ENCODE measurements at regions not wholly inside any gene's neighbourhood (a gene's known extent, or its start where the extent isn't known, plus 50 kb on each side); places are given as distances from the start of the nearest gene placed in this dataset.

DNA sequence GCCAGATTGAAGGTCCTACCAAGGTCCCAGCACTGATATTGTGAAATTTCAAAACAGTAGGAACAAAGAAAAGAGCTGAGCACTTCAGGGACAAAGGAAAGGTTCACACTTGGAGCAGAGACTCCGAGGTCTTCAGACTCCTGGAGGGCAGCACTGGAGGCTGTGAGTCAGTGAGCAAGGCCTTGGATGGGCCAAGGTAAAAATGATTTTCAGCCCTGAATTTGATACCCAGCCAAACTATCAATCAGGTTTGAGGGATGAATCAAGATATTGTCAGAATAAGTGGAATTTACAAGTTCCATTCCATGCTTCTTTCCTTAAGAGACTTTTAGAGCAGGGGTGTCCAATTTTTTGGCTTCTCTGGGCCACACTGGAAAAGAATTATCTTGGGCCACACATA is 111.7 kb downstream of the ADRA2C start:
- POLR2A ChIA-PET, result interaction anchor here (0.6 kb wide), 1 partner anchor 393 kb away, joined by 3 read pairs; no protein-coding TSS in a partner anchor
- no peaks in the 10 kb centered on the region for H3K79me2 ChIP-seq (ENCODE audit: control insufficient read depth, insufficient read depth, low read length)
- H3K9ac ChIP-seq (ENCODE audit: insufficient read depth in 1 of 2, low read depth in 2 of 2, low read length in 2 of 2), result no peak overlapping the region
- H3K9me3 ChIP-seq (replicated peaks; ENCODE audit: control insufficient read depth, insufficient read depth, low read depth, low read length), result no peaks in the 10 kb centered on the region
- H3K36me3 ChIP-seq (ENCODE audit: control insufficient read depth, insufficient read depth, low read length), result no peaks in the 10 kb centered on the region
- BruUV-seq (replicated peaks), result no TSS peak
- no peak overlapping the region for H3K4me3 ChIP-seq
- TF ChIP-seq, protein P1, sequence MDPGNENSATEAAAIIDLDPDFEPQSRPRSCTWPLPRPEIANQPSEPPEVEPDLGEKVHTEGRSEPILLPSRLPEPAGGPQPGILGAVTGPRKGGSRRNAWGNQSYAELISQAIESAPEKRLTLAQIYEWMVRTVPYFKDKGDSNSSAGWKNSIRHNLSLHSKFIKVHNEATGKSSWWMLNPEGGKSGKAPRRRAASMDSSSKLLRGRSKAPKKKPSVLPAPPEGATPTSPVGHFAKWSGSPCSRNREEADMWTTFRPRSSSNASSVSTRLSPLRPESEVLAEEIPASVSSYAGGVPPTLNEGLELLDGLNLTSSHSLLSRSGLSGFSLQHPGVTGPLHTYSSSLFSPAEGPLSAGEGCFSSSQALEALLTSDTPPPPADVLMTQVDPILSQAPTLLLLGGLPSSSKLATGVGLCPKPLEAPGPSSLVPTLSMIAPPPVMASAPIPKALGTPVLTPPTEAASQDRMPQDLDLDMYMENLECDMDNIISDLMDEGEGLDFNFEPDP (CRISPR knock-in tag; IDR thresholded peaks at IDR 0.05), result no peak
- TF ChIP-seq BMI1 (IDR thresholded peaks at IDR 0.05; ENCODE audit: low read length) (no peak), CCNT2 (IDR thresholded peaks at IDR 0.05; ENCODE audit: borderline replicate concordance, extremely low read depth, insufficient read length, low read depth, low read length) (no peak)
- no peaks in the 10 kb centered on the region for H3K9me1 ChIP-seq (ENCODE audit: control insufficient read depth, insufficient read depth, low read length)
- ATAC-seq (no peak), FAIRE-seq (no peak), DNase-seq (ENCODE audit: extremely low read depth in 1 of 4, low spot score in 3 of 4) (no peak)
- no peak overlapping the region for H3K27ac ChIP-seq (ENCODE audit: extremely low read depth, low read depth, low read length)
- H3K4me2 ChIP-seq (ENCODE audit: insufficient read depth, low read length), result no peak overlapping the region
- peaks cover 2 to 27% of the 10 kb centered on the region in 2 experiments; a peak in 4 of 5 replicates for H3K27me3 ChIP-seq (ENCODE audit: control insufficient read depth in 2 of 2, insufficient read depth in 2 of 2, low read length in 2 of 2)
- intact Hi-C loops (cut with micrococcal nuclease), result loop anchor here (5.0 kb wide), 1 partner anchor 131 kb away; no protein-coding TSS in a partner anchor
- 0% methylated on average over 1 of the region's 1 CpG for WGBS (ENCODE audit: insufficient coverage, low coverage, missing lambda C conversion rate)
- H4K20me1 ChIP-seq (replicated peaks; ENCODE audit: control insufficient read depth, insufficient read depth, low read length), result no peaks in the 10 kb centered on the region
- H3K4me1 ChIP-seq (replicated peaks in 1 of 2; ENCODE audit: control insufficient read depth in 2 of 2, insufficient read depth in 2 of 2, low read length in 2 of 2), result peaks cover 0 to 12% of the 10 kb centered on the region in 2 experiments; a peak in 2 of 5 replicates
- H2AFZ ChIP-seq (ENCODE audit: low read depth, low read length), result no peak overlapping the region
- CTCF ChIA-PET (ENCODE audit: low intra/inter-chr PET ratio), result no interaction called here
- in situ Hi-C loops (cut with MboI), result no loop called here

DNA sequence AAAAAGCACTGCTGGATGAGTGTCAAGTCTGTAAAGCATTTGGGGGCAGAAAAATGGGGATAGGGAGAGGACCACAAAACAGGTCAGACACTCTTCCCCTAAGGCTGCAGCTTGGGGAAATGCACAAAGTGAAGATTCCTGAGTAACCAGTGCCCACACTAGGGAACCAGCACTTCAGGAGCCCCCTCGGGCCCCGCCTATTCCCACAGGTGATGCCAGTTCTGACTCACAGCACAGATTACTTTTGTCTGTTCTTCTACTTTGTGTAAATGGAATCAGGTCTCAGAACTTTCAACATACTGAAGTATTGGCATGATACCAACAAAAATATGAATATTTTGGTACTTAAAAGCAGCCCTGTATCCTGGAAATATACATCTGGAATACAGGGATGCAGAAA is 112.5 kb downstream of the ADRA2C start:
- Histone ChIP-seq H3K4me1 (replicated peaks in 1 of 2; ENCODE audit: control insufficient read depth in 2 of 2, insufficient read depth in 2 of 2, low read length in 2 of 2) (peaks cover 0 to 12% of the 10 kb centered on the region in 2 experiments; a peak in 2 of 5 replicates), H3K9me3 (replicated peaks; ENCODE audit: control insufficient read depth, insufficient read depth, low read depth, low read length) (no peaks in the 10 kb centered on the region), H3K27ac (ENCODE audit: extremely low read depth, low read depth, low read length) (no peak overlapping the region), H2AFZ (ENCODE audit: low read depth, low read length) (no peak overlapping the region), H3K4me2 (ENCODE audit: insufficient read depth, low read length) (no peak overlapping the region), H3K9ac (ENCODE audit: insufficient read depth in 1 of 2, low read depth in 2 of 2, low read length in 2 of 2) (no peak overlapping the region), H3K4me3 (no peak overlapping the region), H3K27me3 (ENCODE audit: control insufficient read depth in 2 of 2, insufficient read depth in 2 of 2, low read length in 2 of 2) (peaks cover 2 to 27% of the 10 kb centered on the region in 2 experiments; a peak in 4 of 5 replicates), H3K79me2 (ENCODE audit: control insufficient read depth, insufficient read depth, low read length) (no peaks in the 10 kb centered on the region), H3K36me3 (ENCODE audit: control insufficient read depth, insufficient read depth, low read length) (no peaks in the 10 kb centered on the region), H3K9me1 (ENCODE audit: control insufficient read depth, insufficient read depth, low read length) (no peaks in the 10 kb centered on the region), H4K20me1 (replicated peaks; ENCODE audit: control insufficient read depth, insufficient read depth, low read length) (no peaks in the 10 kb centered on the region)
- in situ Hi-C loops (cut with MboI) (no loop called here), intact Hi-C loops (cut with micrococcal nuclease) (loop anchor here (5.0 kb wide), 1 partner anchor 131 kb away; no protein-coding TSS in a partner anchor)
- POLR2A ChIA-PET, result interaction anchor here (0.6 kb wide), 1 partner anchor 393 kb away, joined by 3 read pairs; no protein-coding TSS in a partner anchor
- FAIRE-seq, result no peak
- WGBS (ENCODE audit: insufficient coverage, low coverage, missing lambda C conversion rate), result 0% methylated on average over 2 of the region's 2 CpGs
- no TSS peak for BruUV-seq (replicated peaks)
- no peak for ATAC-seq
- CTCF ChIA-PET (ENCODE audit: low intra/inter-chr PET ratio), result no interaction called here
- DNase-seq (ENCODE audit: extremely low read depth in 1 of 4, low spot score in 3 of 4), result no peak
- TF ChIP-seq GATAD2B (IDR thresholded peaks at IDR 0.05; ENCODE audit: borderline replicate concordance) (no peak), TEAD2 (tag; IDR thresholded peaks at IDR 0.05) (no peak), HOXB6 (CRISPR knock-in tag; IDR thresholded peaks at IDR 0.05; ENCODE audit: borderline replicate concordance) (no peak), PHB2 (IDR thresholded peaks at IDR 0.05; ENCODE audit: low read depth) (no peak), TSC22D4 (tag; IDR thresholded peaks at IDR 0.05) (no peak), SRSF9 (IDR thresholded peaks at IDR 0.05; ENCODE audit: borderline replicate concordance, low read depth, low read length) (no peak), SAP30 (IDR thresholded peaks at IDR 0.05; ENCODE audit: borderline replicate concordance, insufficient read depth, low read depth, low read length, poor library complexity, severe bottlenecking) (no peak), COPS2 (conservative IDR thresholded peaks at IDR 0.05) (no peak)
- TF ChIP-seq, protein P2, sequence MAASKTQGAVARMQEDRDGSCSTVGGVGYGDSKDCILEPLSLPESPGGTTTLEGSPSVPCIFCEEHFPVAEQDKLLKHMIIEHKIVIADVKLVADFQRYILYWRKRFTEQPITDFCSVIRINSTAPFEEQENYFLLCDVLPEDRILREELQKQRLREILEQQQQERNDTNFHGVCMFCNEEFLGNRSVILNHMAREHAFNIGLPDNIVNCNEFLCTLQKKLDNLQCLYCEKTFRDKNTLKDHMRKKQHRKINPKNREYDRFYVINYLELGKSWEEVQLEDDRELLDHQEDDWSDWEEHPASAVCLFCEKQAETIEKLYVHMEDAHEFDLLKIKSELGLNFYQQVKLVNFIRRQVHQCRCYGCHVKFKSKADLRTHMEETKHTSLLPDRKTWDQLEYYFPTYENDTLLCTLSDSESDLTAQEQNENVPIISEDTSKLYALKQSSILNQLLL (CRISPR knock-in tag; IDR thresholded peaks at IDR 0.05; ENCODE audit: borderline replicate concordance), result no peak
- TF ChIP-seq, protein P1 (CRISPR knock-in tag; IDR thresholded peaks at IDR 0.05), result no peak

All from K562 (cell line).